ENCODE measurements at regions not wholly inside any gene's neighbourhood (a gene's known extent, or its start where the extent isn't known, plus 50 kb on each side); places are given as distances from the start of the nearest gene placed in this dataset.

GRCh38 chr13:99442273-99442895 is 58.9 kb upstream of the TM9SF2 start:
- TF ChIP-seq REST (IDR thresholded peaks at IDR 0.05; ENCODE audit: unreplicated experiment), result no peak
- no peak for TF ChIP-seq POLR2AphosphoS5 (IDR thresholded peaks at IDR 0.05; ENCODE audit: low read depth)
- peak; percentile 88 to 94 for TF ChIP-seq CTCF (conservative IDR thresholded peaks at IDR 0.05; ENCODE audit: low read depth in 2 of 2)
- no peak for TF ChIP-seq JUNB (IDR thresholded peaks at IDR 0.05; ENCODE audit: unreplicated experiment)
- no peak for TF ChIP-seq EZH2phosphoT487 (IDR thresholded peaks at IDR 0.05; ENCODE audit: unreplicated experiment)
- no peak for TF ChIP-seq ETS1 (IDR thresholded peaks at IDR 0.05)

Data from GM23338 (cell line).